ENCODE measurements at regions not wholly inside any gene's neighbourhood (a gene's known extent, or its start where the extent isn't known, plus 50 kb on each side); places are given as distances from the start of the nearest gene placed in this dataset.

DNA sequence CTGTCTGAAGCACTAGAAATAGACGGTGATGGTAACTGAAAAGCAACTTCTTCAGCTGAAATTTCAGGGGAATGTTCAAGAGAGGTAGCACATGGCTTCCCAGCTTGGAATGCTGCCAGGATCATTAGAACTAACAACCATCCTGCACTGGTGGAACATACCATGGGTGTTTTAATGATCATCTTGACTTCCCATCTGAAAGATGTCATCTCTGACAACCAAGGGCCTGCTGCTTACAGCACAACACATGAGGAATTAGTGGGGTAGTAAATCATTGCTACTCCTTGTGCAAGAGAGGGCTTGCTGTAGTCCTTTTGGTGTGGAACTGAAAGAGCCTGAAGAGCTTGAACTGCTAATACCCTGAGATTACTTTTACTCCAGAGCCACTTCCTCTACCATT lies 853.7 kb downstream of the MCTP2 start:
- DNase-seq (ENCODE audit: low read depth): no peak

DNA sequence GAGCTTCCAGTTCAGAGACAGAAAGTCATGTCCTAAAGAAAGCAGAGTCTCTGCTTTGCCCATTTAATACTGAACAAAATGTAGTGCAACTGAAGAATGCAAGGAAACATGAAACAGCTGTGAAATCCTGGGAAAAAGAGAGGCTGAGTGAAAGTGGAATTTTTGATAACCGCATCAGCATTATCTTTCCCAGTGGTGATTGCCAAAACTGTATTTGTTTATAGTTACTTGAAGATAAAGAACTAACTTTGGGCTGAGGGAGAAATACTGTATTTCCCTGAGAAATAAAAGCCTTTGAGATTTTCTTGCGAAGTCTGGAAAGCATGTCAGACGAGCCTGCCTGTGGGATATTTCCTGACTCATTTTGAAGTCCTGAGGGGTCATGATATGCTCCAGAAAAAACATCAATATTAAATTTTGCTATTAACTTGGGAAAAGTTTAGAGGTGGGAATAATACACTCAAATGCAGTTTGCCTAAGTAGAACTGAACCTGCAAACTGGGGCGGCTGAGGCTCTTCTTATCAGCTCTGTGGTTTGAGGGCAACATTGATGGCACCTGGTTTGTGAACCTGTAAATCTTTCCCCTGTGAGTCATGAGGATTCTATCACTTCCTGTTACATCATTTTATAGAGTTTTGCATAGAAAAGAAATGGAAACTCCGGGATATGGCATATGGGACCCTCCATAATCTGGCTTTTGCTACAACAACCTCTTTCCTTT lies 855.3 kb downstream of the MCTP2 start:
- DNase-seq (ENCODE audit: low read depth): no peak

DNA sequence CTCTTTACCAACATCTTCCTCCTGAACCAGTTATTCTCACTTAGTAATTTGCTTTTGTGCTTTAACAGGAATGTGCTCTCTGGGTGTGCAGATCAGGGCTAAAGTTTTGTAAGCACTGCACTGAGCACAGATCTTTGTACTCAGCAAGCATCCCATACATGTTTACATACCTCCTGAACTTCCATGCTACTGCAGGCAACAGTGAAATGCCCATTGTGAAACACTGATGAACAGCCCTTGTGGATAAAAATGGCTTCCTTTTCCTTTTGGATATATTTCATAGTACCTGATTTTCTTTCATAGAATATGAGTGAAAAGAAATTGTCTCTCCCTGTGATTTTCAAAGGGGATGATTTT lies 855.9 kb downstream of the MCTP2 start:
- DNase-seq (ENCODE audit: low read depth): no peak

DNA sequence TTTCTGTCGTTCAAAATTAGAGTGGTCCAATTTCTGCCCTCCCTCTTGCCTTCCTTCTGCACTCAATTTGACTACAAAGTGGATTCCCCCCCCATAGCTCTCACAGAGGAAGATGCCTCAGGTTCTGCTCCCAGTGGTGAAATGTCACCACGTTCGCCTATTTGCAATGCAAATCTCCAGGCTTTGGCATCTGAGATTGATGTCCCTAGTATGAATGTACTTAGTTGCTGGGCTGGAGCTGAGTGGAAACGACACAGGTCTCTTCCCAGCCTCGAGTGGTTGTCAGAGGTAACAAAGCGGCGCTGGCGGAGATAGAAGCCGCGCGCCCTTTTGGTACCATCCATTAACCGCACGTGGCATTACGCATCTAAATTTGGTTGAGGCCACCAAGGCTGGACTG lies 860.1 kb downstream of the MCTP2 start:
- DNase-seq (ENCODE audit: low read depth): no peak

DNA sequence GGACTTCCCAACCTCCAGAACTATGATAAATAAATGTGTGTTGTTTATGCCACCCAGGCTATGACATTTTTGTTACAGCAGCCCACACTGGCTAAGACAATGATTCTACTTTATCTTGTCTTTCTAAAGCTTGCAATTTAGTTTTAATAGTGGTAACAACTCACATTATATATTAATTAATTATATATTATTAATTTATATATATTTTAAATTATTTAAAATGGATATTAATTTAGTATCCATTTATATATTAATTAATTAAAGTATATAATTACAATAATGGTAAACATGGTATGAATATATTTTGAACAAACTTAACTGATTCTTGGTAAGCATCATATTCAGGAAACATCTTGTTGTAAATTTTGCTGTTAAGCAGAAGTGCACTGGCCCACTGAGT lies 863.9 kb downstream of the MCTP2 start:
- no peak for DNase-seq (ENCODE audit: low read depth)

DNA sequence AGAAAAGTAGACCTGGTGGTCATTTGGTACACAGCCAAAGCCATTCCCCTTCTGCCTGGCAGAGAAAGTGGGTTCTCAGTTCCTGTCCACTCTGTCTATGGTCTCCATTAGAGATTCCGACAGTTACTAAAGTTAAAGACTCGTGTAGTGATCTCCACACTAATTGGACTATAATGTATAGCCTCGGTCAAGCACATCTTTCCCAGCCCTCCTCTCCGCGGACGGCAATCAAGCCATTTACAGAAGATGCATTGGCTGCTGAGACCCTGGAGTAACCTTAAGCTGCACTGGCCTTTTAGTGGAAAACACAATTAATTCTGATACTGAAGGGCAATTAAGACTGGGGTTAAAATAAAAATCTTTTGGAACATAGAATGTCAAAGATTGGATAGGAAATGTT lies 865.3 kb downstream of the MCTP2 start:
- no peak for DNase-seq (ENCODE audit: low read depth)

DNA sequence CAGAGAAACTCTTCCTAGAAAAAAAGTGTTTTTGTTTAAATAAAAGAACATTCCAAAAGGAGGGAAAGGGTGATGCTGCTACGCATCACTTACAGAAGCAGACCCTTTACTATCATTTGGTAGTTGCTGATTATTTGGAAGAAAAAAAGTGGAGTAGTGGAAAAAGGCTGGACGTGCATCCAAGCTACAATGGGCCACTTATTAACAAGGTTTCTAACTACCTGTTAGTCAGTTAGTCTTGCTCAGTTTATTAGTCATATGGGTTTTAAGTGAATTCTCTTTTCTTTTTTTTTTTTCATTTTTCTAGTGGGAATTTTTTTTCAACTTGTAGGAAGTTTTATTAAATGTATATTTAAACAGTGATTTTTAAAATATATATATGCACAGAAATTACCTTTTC lies 866.0 kb downstream of the MCTP2 start:
- no peak for DNase-seq (ENCODE audit: low read depth)

DNA sequence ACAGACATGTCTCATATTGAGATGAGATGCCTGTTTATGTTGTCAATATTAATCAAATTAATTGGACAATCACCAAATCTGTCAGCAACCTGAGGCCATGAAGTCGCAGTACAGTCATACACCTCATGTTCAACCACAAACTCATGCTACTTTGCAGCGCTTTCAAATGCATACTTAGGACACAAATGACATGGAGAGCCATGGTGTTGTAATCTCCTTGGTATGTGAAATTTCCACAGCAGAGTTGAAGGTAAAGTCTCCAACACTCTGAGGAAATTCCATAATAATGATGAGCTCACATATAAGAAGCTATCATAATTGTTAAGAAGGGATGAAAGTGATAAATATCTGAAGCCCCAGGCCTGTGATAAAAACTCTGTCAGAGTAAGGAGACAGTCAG lies 873.9 kb downstream of the MCTP2 start:
- no peak for DNase-seq (ENCODE audit: low read depth)

DNA sequence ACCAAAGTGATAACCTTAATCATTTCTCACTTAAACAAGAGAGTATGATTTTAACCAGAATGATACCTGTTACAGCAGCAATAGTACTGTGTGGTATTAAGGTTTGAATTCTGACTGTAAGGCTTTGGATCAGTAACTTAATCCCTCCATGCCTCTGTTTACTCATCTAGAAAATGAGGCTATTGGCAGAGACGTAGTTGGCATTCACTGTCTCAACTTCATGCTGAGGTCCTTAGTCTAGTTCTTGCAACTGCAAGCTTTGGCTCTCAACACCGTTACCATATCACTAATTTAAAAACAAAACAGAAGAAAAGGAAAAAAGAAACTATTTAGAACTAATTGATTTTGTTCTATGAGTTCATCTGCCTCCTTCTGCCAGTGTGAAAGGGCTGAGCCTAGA lies 875.4 kb downstream of the MCTP2 start:
- no peak for DNase-seq (ENCODE audit: low read depth)

DNA sequence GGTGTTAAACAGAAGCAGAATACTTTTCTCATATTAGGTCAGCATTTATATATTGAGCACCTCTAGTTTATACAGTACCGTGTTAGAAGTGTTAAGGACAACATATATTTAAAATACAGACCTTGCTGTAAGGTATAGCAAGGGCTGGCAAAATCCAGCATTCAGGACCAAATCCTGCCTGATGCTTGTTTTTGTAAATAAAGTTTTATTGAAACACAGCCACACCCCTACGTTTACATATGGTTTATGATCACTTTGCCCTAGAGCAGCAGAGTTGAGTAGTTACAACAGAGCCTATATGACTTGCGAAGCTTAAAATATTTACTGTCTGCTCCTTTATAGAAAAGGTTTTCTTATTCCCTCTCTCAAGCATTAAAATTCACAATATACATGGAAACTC lies 877.3 kb downstream of the MCTP2 start:
- no peak for DNase-seq (ENCODE audit: low read depth)

DNA sequence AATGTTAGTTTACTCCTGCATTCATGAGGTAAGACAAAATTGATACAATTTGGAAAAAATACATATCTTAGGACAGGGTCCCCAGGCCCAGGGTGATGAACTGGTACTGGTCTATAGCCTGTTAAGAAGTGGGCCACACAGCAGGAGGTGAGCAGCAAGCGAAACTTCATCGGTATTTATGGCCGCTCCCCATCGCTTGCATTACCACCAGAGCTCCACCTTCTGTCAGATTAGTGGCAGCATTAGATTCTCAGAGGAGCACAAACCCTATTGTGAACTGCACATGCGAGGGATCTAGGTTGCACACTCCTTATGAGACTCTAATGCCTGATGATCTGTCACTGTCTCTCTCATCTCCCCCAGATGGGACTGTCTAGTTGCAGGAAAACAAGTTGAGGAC lies 880.6 kb downstream of the MCTP2 start:
- DNase-seq (ENCODE audit: low read depth): no peak

DNA sequence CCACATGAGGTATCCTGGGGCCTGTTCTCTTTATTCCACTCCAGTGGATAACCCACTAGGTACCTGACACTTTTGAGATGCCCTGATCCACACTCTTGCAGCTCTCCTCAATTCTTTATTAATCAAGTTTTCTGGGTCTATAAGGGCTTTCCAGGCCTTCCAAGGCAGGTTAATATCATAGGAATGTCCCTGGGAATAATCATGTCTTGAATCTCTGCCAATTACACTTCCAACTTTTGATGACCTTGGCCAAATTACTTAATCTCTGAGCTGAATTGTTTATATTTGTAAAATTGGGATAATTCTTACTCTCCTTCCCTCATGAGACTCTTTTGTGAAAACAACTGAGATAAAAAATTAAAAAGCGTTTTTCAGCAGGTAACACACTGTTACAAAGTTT lies 881.7 kb downstream of the MCTP2 start:
- DNase-seq (ENCODE audit: low read depth): no peak

DNA sequence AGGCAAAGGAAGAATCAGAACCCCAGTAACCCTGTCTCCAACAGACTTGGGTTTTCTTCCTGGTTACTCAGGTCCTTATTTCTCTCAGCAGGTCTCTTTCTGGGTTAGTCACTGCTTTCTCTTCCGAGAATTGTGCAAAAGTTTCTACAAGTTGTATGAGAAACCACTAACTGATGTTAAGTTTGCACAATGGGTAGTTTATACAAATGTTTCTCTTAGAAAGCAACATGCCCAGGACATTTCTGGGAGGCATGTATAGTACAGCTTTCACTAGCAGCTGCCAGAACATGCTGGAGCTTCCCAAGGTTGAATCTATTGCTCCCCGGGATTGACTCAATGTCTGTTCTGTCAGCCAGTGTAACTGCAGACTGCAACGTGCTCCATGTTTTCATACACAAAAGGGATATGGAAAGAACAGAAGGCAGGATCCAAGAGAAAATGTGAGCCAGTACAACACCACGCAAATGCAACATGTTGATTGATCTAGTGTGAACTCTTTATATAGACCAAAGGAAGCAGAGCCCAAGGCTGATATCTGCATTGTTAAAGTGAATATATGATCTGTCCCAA lies 887.8 kb downstream of the MCTP2 start:
- DNase-seq (ENCODE audit: low read depth): no peak

DNA sequence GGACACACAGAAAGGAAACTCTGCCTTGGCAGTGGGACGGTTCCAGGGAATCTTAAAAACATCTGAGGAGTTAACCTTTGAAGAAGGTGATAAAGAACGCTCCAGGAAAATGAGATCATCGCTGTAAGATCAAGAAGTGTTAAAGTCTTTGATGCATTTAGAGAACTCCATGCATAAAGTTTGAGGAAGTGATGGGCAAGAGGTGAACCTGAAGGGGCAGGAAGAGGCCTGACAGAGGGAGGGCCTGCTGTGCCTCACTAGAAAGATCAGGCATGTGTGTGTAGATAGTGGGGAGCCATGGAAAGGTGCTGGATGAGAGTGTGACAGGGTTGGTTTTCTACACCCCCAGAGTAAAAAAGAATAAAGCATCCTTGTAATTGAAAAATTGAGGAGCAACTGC lies 889.2 kb downstream of the MCTP2 start:
- DNase-seq (ENCODE audit: low read depth): no peak

DNA sequence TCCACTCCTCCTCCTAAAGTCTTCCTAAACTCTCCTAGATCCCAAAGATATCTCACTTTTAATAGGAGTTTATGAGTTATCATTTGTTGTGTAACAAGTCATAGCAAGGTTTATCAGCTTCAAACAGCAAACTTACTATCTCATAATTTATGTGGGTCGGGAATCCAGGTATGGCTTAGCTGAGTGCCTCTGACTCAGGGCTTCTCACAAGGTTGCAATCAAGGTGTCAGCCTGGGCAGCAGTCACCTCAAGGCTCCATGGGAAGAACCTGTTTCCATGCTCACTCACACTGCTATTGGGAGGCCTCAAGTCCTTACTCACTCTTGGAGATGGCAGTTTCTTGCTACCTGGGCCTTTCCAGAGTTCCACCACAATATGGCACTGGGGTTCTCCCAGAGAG lies 889.8 kb downstream of the MCTP2 start:
- DNase-seq (ENCODE audit: low read depth): no peak

DNA sequence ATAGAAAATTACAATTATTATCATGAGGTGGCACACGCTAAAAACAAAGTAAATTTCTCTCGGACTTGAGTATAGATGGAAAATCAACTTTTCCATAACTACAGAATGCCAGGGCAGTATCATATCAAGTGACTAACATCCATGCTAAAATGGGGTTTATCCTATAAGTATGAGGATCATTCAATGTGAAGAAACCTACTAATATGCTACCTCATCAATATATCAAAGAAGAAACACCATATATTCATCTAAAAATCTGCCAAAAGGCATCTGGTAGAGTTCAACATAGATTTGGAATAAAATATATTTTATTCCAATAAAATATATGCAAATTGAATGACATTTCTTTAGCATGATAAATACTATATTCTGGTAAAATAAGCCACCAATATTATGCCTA lies 894.4 kb downstream of the MCTP2 start:
- no peak for DNase-seq (ENCODE audit: low read depth)

DNA sequence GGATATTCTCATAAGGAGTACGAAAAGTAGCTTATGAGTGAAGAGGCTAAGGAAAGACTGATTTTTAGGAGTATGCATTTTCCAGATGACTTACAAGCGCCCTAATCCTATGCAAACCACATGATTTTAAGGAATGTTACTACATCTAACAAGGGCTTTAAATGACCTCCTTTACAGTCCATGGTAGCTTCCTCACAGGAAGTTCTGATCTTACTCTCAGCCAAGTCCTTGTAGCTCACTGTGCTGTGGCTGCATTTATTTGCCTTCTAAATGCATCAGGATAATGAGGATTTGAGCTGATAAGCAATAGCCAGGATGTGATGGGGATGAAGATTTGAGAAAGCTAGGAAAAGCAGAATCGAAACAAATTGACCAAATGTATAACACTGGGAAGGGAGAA lies 896.0 kb downstream of the MCTP2 start:
- no peak for DNase-seq (ENCODE audit: low read depth)

DNA sequence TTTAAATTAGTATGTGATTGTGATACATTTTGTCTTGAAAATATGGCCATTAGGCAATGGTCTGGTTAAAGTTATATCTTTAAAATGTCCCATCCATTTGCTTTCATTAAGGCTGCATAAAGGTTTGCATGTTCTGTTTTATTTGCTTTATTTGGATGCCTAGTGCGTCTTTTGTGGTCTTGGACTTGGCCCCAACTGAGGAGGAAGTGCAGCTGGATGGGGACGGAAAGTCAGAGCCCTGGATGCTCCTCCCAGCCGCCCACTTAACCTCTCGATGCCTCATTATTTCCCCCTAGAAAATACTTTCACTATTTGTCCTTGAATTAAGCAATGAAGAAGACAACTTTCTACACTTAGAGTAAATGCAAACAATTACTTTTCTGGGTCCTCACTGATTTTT lies 898.2 kb downstream of the MCTP2 start:
- no peak for DNase-seq (ENCODE audit: low read depth)

DNA sequence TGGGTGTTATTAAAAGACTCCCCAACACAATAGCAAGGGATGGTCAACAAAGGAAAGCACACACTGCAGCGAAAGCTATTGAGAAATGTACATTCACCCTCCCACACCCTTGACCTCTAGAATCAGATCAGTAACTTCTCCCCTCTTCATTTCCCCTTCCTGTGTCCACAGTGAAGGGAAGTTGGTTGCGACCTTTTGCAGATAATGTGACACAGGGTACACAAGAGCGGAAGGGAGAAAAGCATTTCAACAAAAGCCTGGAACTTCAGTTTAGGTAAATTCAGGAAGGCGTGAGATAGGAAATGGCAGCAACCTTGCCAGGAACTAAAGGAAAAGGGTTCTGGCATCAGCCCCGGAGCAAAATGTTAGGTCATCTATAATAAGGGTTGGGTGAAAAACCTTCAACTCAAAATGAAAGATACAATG lies 899.8 kb downstream of the MCTP2 start:
- no peak for DNase-seq (ENCODE audit: low read depth)

DNA sequence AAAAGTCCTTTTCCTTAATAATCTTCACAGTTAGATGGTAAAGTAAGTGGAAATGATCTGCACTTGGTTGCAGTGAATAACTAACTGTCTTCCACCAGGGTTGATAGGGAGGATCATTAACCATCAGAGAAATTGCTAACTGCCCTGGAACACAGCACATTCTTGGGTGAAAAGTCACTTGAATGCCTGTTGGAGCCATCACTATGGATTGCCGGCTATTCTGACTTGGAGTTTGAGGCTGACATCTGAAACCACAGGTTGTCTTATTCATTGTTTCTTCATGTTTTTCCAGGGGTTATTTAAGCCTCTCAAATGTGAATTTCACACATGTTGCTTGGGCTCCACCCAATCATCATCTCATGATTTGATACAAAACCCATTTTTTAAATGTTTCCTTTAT lies 901.4 kb downstream of the MCTP2 start:
- no peak for DNase-seq (ENCODE audit: low read depth)

DNA sequence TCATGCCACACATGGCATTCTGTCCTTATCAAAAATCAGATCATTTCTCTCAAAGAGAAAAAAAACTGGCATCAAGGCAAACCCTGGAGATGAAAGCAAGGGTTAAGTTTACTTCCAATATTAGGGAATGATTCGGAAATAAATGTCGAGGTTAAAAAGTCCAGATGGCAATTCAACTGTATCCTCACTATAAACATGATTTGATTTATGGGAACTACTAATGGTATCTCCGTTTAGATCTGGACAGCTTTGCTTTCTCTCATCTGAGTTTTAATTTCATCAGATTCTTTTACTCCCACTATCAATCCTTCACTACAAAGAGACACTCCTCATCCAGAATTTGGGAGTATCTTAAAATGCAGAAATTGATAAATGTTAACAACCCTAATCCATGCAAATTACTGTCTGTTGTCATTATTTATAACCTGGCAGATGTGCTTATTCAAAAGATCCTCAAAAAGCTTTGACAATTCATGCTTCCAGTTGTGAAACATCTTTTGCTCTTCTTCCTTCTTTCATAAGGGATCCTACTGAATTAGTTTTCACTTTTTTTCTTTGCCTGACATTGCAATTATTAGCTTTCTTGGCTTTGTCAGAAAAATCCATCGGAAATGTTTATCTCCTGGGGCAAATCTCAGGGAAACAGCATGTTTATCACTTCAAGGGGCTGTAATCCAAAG lies 903.2 kb downstream of the MCTP2 start:
- no peak for DNase-seq (ENCODE audit: low read depth)

DNA sequence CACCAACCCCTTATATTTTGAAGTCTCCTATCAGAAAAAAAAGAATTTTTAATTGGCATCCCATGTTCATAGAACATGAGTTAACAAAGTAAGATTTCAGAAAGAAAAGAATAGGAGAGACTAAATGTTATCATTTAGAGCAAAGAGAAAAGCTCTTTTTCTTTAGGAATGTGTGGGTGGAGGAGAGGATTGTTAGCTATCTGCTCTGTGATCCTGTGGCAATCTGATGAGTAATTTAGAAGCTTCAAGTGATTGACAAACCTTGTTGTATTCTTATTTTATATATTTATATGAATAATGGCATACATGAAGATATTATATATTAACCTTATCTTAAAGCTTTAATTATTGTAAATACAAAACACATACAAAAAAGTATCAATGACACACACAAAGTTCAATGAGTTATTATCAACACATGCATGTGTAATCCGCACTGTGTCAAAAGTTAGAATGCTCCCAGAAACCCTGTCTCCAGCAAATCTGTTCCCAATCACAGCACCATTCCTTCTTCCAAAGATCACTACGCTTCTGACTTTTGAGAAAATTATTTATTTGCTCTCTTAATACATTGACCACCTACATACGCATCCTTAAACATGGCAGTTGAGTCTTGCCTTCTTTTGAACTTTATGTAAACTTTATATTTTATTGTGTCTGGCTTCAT lies 907.4 kb downstream of the MCTP2 start:
- no peak for DNase-seq (ENCODE audit: low read depth)

DNA sequence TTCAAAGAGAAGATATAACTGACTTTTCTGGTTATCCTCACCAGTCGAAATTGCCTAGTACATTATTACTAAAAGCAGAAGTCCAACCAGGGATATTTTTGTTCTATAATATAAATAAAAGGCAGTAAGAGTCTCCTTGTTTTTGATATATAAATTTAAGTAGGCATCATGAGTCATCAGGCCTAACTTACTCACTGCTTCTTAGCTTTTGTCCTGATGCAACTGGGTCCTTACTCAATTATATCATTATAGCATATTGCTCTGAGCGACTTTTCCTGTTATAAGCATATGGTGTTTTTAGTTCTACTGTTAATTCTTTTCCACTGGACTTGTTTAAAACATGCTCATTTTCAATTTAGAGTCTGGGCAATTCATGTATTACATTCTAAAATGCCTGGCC lies 910.1 kb downstream of the MCTP2 start:
- DNase-seq (ENCODE audit: low read depth): no peak
